ENCODE measurements at regions not wholly inside any gene's neighbourhood (a gene's known extent, or its start where the extent isn't known, plus 50 kb on each side); places are given as distances from the start of the nearest gene placed in this dataset.
"Not testable (repeated sequence)": the region's sequence is repeated elsewhere in the genome, so short reads cannot be mapped to it uniquely, and the experiment has no call there.

DNA sequence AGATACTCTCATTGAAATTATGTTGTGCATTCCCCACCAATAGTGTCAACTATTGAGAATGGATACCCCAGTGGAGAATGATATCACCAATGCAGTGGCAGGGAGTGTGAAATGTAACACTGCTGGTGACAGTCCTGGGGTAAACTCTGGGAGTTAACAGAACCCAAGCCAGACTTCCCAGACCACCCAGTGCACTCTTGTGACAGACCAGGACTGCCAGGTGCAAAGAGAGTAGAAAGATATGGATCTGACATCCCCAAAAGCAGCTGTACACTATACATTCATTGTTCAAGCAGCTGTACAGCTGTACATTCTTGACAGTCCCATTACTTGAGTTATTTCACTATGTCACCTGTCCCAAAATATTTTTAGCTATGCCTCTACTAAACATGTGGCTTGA is 886.6 kb downstream of the DIAPH3 start:
- no peak for DNase-seq (ENCODE audit: low read depth)
- no peak overlapping the region for H3K4me3 ChIP-seq (ENCODE audit: low read length)
- TF ChIP-seq, protein P1, sequence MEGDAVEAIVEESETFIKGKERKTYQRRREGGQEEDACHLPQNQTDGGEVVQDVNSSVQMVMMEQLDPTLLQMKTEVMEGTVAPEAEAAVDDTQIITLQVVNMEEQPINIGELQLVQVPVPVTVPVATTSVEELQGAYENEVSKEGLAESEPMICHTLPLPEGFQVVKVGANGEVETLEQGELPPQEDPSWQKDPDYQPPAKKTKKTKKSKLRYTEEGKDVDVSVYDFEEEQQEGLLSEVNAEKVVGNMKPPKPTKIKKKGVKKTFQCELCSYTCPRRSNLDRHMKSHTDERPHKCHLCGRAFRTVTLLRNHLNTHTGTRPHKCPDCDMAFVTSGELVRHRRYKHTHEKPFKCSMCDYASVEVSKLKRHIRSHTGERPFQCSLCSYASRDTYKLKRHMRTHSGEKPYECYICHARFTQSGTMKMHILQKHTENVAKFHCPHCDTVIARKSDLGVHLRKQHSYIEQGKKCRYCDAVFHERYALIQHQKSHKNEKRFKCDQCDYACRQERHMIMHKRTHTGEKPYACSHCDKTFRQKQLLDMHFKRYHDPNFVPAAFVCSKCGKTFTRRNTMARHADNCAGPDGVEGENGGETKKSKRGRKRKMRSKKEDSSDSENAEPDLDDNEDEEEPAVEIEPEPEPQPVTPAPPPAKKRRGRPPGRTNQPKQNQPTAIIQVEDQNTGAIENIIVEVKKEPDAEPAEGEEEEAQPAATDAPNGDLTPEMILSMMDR (conservative IDR thresholded peaks at IDR 0.05; ENCODE audit: low read depth, low read length), result no peak

DNA sequence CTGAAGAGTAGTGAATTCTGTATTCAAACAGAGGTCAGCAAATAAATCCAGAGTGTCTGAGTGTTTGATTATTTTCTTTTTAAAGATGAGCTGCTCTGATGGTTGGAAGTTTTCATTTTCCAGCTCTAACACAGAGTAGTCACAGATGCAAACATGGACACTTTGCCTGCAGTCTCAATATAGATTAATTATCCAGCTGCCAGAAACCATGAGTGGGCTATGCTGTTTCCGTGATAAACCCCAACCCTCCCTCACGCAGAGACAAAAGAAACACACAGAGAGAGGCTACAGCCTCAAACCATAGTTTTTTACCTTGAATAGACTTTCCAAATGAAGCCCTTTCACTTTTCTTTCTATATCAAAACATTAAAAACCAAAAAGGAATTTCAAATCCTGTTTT is 884.7 kb downstream of the DIAPH3 start:
- no peak for DNase-seq (ENCODE audit: low read depth)
- H3K4me3 ChIP-seq (ENCODE audit: low read length), result no peak overlapping the region
- TF ChIP-seq, protein P1 (conservative IDR thresholded peaks at IDR 0.05; ENCODE audit: low read depth, low read length), result no peak

DNA sequence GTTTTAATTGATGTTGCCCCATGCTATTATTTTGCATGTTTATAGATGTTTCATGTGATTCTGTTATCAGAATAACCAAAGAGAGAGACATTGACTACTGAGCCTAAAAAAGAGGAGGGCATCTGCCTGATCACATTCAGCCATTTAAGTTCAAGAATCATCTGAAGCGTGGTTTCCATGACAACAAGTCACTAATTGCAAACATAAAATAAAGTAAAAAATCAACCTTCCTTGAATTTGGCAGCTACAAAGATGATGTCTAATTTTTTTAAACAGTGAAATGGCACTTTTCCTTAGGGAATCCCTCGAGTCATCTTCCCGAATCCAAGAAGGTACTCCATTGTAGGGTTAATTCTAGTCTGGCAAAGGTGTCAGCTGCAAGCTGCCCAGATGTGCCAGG is 884.2 kb downstream of the DIAPH3 start:
- TF ChIP-seq, protein P1 (conservative IDR thresholded peaks at IDR 0.05; ENCODE audit: low read depth, low read length), result no peak
- no peak overlapping the region for H3K4me3 ChIP-seq (ENCODE audit: low read length)
- no peak for DNase-seq (ENCODE audit: low read depth)

DNA sequence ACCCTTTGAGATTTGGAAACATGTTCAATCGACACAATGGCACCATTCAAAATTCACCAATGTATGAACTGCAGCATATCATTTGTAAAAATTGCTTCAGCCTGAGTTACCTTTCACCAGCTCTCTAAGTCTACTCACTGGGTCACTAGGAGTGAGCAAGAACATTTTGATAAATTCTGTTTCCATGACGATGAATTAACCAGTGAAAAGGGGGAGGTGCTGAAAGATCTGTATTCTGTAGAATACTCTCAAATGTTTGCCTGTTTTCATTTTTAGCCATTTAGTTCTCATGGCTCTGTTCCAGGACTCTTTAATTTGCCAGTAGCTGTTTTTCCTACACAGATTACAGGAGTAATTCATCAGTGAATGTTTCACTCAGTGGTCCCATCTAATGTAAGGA is 883.4 kb downstream of the DIAPH3 start:
- TF ChIP-seq, protein P1 (conservative IDR thresholded peaks at IDR 0.05; ENCODE audit: low read depth, low read length), result no peak
- H3K4me3 ChIP-seq (ENCODE audit: low read length), result no peak overlapping the region
- DNase-seq (ENCODE audit: low read depth), result no peak

DNA sequence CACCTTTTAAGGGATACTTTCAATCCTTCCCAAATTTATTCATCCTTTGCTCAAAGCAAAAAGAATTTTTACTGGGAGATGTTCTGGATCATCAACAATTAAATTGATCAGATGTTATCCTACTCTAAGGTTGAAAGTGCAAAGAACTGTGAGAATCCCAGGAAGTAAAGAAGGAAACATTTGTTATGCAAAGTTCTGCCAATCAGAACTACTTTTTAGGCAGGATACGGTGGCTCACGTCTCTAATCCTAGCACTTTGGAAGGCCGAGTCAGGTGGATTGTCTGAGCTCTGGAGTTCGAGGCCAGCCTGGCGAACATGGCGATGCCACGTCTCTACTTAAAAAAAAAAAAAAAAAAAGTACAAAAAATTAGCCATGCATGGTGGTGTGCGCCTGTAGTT is 882.3 kb downstream of the DIAPH3 start:
- DNase-seq (ENCODE audit: low read depth), result no peak
- no peak overlapping the region for H3K4me3 ChIP-seq (ENCODE audit: low read length)

DNA sequence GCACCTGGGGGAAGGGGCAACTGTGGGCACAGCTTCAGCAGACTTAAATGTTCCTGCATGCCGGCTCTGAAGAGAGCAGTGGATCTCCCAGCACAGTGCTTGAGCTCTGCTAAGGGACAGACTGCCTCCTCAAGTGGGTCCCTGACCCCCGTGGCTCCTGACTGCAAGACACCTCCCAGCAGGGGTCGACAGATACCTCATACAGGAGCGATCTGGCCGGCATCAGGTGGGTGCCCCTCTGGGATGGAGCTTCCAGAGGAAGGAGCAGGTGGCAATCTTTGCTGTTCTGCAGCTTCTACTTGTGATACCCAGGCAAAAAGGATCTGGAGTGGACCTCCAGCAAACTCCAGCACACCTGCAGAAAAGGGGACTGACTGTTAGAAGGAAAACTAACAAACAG is 871.5 kb downstream of the DIAPH3 start:
- DNase-seq (ENCODE audit: low read depth), result not testable (repeated sequence)

More for the DNA sequence above, 882.3 kb downstream of the DIAPH3 start:
- TF ChIP-seq, protein P1 (conservative IDR thresholded peaks at IDR 0.05; ENCODE audit: low read depth, low read length), result no peak

DNA sequence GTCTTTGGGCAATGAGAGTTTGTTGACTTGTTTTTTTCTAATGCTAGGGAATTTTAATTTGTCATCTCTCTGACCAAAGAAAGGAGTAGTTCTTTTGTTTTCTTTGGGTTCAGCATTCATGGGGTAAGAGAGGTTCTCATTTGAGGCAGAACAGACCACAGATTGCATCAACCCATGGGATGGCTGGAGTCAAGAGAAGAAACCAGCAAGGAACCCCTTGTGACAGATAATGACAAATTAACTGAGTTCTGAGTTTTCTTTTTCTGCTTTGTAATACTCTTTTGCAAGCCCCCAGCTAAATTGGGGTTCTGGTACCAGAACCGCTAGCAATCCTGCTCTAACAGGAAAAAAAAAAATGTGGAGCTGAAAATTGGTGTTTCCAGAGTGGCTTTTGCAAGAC is 864.1 kb downstream of the DIAPH3 start:
- DNase-seq (ENCODE audit: low read depth), result no peak
- no peak overlapping the region for H3K4me3 ChIP-seq (ENCODE audit: low read length)
- TF ChIP-seq, protein P1 (conservative IDR thresholded peaks at IDR 0.05; ENCODE audit: low read depth, low read length), result no peak

More for the DNA sequence above, 871.5 kb downstream of the DIAPH3 start:
- H3K4me3 ChIP-seq (ENCODE audit: low read length), result not testable (repeated sequence)
